ENCODE measurements at regions not wholly inside any gene's neighbourhood (a gene's known extent, or its start where the extent isn't known, plus 50 kb on each side); places are given as distances from the start of the nearest gene placed in this dataset.
"Not testable (repeated sequence)": the region's sequence is repeated elsewhere in the genome, so short reads cannot be mapped to it uniquely, and the experiment has no call there.

DNA sequence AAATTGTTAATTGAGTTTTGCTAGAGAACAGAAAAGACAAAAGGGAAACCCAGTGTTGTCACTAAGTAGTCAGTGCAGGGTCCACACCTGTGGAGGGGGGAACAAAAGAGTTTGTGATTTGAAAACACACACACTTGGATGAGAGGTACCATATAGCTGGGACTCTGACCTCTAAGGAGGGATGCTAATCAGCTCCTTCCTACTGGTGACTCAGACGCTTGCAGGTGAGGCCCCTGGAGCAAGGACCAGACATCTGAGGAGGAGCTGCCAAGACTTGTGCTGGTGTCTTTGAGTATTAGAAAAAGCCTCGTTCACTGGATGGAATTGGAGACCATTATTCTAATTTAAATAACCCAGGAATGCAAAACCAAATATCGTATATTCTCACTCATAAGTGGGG, 146.4 kb upstream of the MAP2 start:
- Histone ChIP-seq H3K9ac (ENCODE audit: low read length) (no peak overlapping the region), H3K27ac (ENCODE audit: low read depth, low read length) (no peak overlapping the region), H3K27me3 (ENCODE audit: control insufficient read depth, insufficient read depth, low read length) (no peaks in the 10 kb centered on the region), H3K4me1 (ENCODE audit: control insufficient read depth, insufficient read depth, low read length) (no peaks in the 10 kb centered on the region), H3K36me3 (ENCODE audit: control insufficient read depth, insufficient read depth, low read length) (no peaks in the 10 kb centered on the region), H3K4me3 (ENCODE audit: low read length) (no peak overlapping the region)

- Histone ChIP-seq H3K36me3 (ENCODE audit: control insufficient read depth, insufficient read depth, low read length) (no peaks in the 10 kb centered on the region), H3K27ac (ENCODE audit: low read depth, low read length) (no peak overlapping the region), H3K4me3 (ENCODE audit: low read length) (no peak overlapping the region), H3K27me3 (ENCODE audit: control insufficient read depth, insufficient read depth, low read length) (no peaks in the 10 kb centered on the region), H3K9ac (ENCODE audit: low read length) (no peak overlapping the region), H3K4me1 (ENCODE audit: control insufficient read depth, insufficient read depth, low read length) (no peaks in the 10 kb centered on the region)
These were observed 125.2 kb upstream of the MAP2 start for GRCh38 chr2:209298601-209299000.

DNA sequence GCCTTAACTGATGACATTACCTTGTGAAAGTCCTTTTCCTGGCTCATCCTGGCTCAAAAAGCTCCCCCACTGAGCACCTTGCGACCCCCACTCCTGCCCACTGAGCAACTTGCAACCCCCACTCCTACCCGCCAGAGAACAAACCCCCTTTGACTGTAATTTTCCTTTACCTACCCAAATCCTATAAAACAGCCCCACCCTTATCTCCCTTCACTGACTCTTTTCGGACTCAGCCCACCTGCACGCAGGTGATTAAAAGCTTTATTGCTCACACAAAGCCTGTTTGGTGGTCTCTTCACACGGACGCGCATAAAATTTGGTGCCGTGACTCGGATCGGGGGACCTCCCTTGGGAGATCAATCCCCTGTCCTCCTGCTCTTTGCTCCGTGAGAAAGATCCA, 124.4 kb upstream of the MAP2 start:
- not testable (repeated sequence) for H3K4me3 ChIP-seq (ENCODE audit: low read length); H3K9ac ChIP-seq (ENCODE audit: low read length); H3K27me3 ChIP-seq (ENCODE audit: control insufficient read depth, insufficient read depth, low read length); H3K4me1 ChIP-seq (ENCODE audit: control insufficient read depth, insufficient read depth, low read length); H3K27ac ChIP-seq (ENCODE audit: low read depth, low read length); H3K36me3 ChIP-seq (ENCODE audit: control insufficient read depth, insufficient read depth, low read length)

DNA sequence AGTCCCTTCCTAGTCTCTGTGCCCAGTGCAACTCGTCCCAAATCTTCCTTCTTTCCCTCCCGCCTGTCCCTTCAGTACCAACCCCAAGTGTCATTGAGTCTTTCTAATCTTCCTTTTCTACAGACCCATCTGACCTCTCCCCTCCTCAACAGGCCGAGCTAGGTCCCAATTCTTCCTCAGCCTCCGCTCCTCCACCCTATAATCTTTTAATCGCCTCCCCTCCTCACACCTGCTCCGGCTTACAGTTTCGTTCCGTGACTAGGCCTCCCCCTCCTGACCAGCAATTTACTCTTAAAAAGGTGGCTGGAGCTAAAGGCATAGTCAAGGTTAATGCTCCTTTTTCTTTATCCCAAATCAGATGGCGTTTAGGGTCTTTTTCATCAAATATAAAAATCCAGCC, 123.1 kb upstream of the MAP2 start:
- not testable (repeated sequence) for H3K4me1 ChIP-seq (ENCODE audit: control insufficient read depth, insufficient read depth, low read length); H3K27ac ChIP-seq (ENCODE audit: low read depth, low read length); H3K27me3 ChIP-seq (ENCODE audit: control insufficient read depth, insufficient read depth, low read length); H3K4me3 ChIP-seq (ENCODE audit: low read length); H3K9ac ChIP-seq (ENCODE audit: low read length); H3K36me3 ChIP-seq (ENCODE audit: control insufficient read depth, insufficient read depth, low read length)

- Histone ChIP-seq H3K36me3 (ENCODE audit: control insufficient read depth, insufficient read depth, low read length) (no peaks in the 10 kb centered on the region), H3K4me3 (ENCODE audit: low read length) (no peak overlapping the region), H3K4me1 (ENCODE audit: control insufficient read depth, insufficient read depth, low read length) (no peaks in the 10 kb centered on the region), H3K27ac (ENCODE audit: low read depth, low read length) (no peak overlapping the region), H3K27me3 (ENCODE audit: control insufficient read depth, insufficient read depth, low read length) (no peaks in the 10 kb centered on the region), H3K9ac (ENCODE audit: low read length) (no peak overlapping the region)
These were observed 118.8 kb upstream of the MAP2 start for GRCh38 chr2:209305026-209305425.

- Histone ChIP-seq H3K9ac (ENCODE audit: low read length) (no peak overlapping the region), H3K36me3 (ENCODE audit: control insufficient read depth, insufficient read depth, low read length) (no peaks in the 10 kb centered on the region), H3K4me3 (ENCODE audit: low read length) (no peak overlapping the region), H3K27me3 (ENCODE audit: control insufficient read depth, insufficient read depth, low read length) (no peaks in the 10 kb centered on the region), H3K4me1 (ENCODE audit: control insufficient read depth, insufficient read depth, low read length) (no peaks in the 10 kb centered on the region), H3K27ac (ENCODE audit: low read depth, low read length) (no peak overlapping the region)
These were observed 118.1 kb upstream of the MAP2 start for GRCh38 chr2:209305746-209306196.

- no peak overlapping the region for H3K9ac ChIP-seq (ENCODE audit: low read length)
- H3K4me3 ChIP-seq (ENCODE audit: low read length): no peak overlapping the region
- H3K27me3 ChIP-seq (ENCODE audit: control insufficient read depth, insufficient read depth, low read length): no peaks in the 10 kb centered on the region
- no peak overlapping the region for H3K27ac ChIP-seq (ENCODE audit: low read depth, low read length)
- no peaks in the 10 kb centered on the region for H3K4me1 ChIP-seq (ENCODE audit: control insufficient read depth, insufficient read depth, low read length)
- no peaks in the 10 kb centered on the region for H3K36me3 ChIP-seq (ENCODE audit: control insufficient read depth, insufficient read depth, low read length)
These were observed 116.5 kb upstream of the MAP2 start for GRCh38 chr2:209307161-209308001.

- H3K4me1 ChIP-seq (ENCODE audit: control insufficient read depth, insufficient read depth, low read length): no peaks in the 10 kb centered on the region
- no peak overlapping the region for H3K27ac ChIP-seq (ENCODE audit: low read depth, low read length)
- no peak overlapping the region for H3K9ac ChIP-seq (ENCODE audit: low read length)
- H3K4me3 ChIP-seq (ENCODE audit: low read length): no peak overlapping the region
- H3K27me3 ChIP-seq (ENCODE audit: control insufficient read depth, insufficient read depth, low read length): no peaks in the 10 kb centered on the region
- H3K36me3 ChIP-seq (ENCODE audit: control insufficient read depth, insufficient read depth, low read length): no peaks in the 10 kb centered on the region
These were observed 115.4 kb upstream of the MAP2 start for GRCh38 chr2:209308415-209308814.

DNA sequence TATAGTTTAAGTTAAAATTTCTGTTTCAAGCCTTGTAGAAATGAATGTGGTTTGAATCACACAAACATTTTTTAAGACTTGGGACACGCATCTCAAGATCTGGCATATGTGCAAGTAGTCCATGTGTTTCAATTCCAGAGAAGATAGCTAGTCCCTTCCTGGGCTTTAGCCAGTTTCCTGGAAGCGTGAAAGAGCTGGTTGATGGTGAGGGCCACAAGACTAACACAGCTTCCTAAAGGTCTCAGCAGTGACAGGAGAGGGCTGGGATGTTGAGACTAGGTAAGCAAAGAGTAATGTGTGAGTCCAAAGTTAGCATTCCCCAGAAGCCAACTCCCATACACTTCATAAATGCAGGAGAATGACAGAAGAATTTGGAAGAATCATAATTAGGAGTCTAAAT, 111.9 kb upstream of the MAP2 start:
- Histone ChIP-seq H3K4me3 (ENCODE audit: low read length) (no peak overlapping the region), H3K9ac (ENCODE audit: low read length) (no peak overlapping the region), H3K27ac (ENCODE audit: low read depth, low read length) (no peak overlapping the region), H3K36me3 (ENCODE audit: control insufficient read depth, insufficient read depth, low read length) (no peaks in the 10 kb centered on the region), H3K4me1 (ENCODE audit: control insufficient read depth, insufficient read depth, low read length) (no peaks in the 10 kb centered on the region), H3K27me3 (ENCODE audit: control insufficient read depth, insufficient read depth, low read length) (no peaks in the 10 kb centered on the region)

DNA sequence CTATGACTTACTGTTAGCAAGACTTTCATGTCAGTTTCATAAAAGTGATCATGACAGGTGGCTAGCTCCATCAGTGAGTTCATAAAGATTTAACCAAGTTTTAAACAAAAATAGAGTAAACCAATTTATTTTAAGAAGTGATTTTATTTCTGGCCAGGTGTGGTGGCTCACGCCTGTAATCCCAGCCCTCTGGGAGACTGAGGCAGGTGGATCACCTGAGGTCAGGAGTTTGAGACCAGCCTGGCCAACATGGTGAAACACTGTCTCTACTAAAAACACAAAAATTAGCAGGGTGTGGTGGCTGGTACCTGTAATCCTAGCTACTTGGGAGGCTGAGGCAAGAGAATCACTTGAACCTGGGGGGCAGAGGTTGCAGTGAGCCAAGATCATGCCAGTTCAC, 111.4 kb upstream of the MAP2 start:
- H3K36me3 ChIP-seq (ENCODE audit: control insufficient read depth, insufficient read depth, low read length); H3K27me3 ChIP-seq (ENCODE audit: control insufficient read depth, insufficient read depth, low read length); H3K4me3 ChIP-seq (ENCODE audit: low read length); H3K9ac ChIP-seq (ENCODE audit: low read length); H3K27ac ChIP-seq (ENCODE audit: low read depth, low read length); H3K4me1 ChIP-seq (ENCODE audit: control insufficient read depth, insufficient read depth, low read length): not testable (repeated sequence)

DNA sequence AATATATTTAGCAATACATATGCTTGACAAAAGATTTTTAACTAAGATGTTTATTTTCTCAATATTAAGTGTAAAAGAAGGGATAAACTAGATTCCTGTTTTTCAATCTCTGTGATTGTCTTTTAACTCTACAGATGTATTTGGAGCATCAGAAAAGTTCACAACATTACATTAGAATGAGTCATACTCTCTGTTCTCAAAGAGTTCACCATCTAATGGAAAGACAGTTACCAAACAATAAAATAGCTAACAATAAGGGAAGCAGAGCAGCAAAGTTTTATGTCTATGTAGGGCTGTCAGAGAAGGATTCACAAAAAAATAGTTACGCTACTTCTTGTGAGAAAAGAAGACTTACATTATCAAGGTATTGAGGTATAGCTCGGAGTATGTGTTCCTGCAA, 109.2 kb upstream of the MAP2 start:
- Histone ChIP-seq H3K27ac (ENCODE audit: low read depth, low read length) (no peak overlapping the region), H3K36me3 (ENCODE audit: control insufficient read depth, insufficient read depth, low read length) (no peaks in the 10 kb centered on the region), H3K9ac (ENCODE audit: low read length) (no peak overlapping the region), H3K27me3 (ENCODE audit: control insufficient read depth, insufficient read depth, low read length) (no peaks in the 10 kb centered on the region), H3K4me3 (ENCODE audit: low read length) (no peak overlapping the region), H3K4me1 (ENCODE audit: control insufficient read depth, insufficient read depth, low read length) (no peaks in the 10 kb centered on the region)

- H3K4me3 ChIP-seq (ENCODE audit: low read length): no peak overlapping the region
- H3K4me1 ChIP-seq (ENCODE audit: control insufficient read depth, insufficient read depth, low read length): no peaks in the 10 kb centered on the region
- no peaks in the 10 kb centered on the region for H3K27me3 ChIP-seq (ENCODE audit: control insufficient read depth, insufficient read depth, low read length)
- H3K36me3 ChIP-seq (ENCODE audit: control insufficient read depth, insufficient read depth, low read length): no peaks in the 10 kb centered on the region
- H3K27ac ChIP-seq (ENCODE audit: low read depth, low read length): no peak overlapping the region
- no peak overlapping the region for H3K9ac ChIP-seq (ENCODE audit: low read length)
These were observed 107.7 kb upstream of the MAP2 start for GRCh38 chr2:209316141-209316540.

GRCh38 chr2:209321076-209321475, 102.8 kb upstream of the MAP2 start:
- no peak overlapping the region for H3K4me3 ChIP-seq (ENCODE audit: low read length)
- H3K27me3 ChIP-seq (ENCODE audit: control insufficient read depth, insufficient read depth, low read length): no peaks in the 10 kb centered on the region
- H3K27ac ChIP-seq (ENCODE audit: low read depth, low read length): no peak overlapping the region
- H3K36me3 ChIP-seq (ENCODE audit: control insufficient read depth, insufficient read depth, low read length): no peaks in the 10 kb centered on the region
- H3K4me1 ChIP-seq (ENCODE audit: control insufficient read depth, insufficient read depth, low read length): no peaks in the 10 kb centered on the region
- H3K9ac ChIP-seq (ENCODE audit: low read length): no peak overlapping the region

Data from rectal smooth muscle tissue (tissue), 1 donor.